ENCODE measurements at regions not wholly inside any gene's neighbourhood (a gene's known extent, or its start where the extent isn't known, plus 50 kb on each side); places are given as distances from the start of the nearest gene placed in this dataset.
"Not testable (repeated sequence)": the region's sequence is repeated elsewhere in the genome, so short reads cannot be mapped to it uniquely, and the experiment has no call there.

DNA sequence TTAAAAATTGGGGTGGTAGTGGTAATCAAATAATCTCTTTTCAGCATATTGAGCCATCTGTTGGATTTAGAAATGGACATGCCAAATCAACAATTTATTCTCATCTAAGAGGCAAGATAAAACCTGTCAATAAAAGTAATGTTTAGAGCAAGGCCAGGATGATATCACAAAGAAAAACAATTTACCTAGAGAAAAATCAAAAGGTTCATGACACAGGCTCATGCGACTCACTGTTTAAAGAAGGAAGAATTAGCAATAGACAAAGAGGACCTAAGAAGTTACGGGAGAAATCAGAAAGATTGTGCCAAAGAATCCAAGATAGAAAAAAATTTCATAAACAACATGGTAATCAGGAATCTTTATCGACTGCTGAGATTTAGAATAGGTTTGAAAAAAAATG is 868.5 kb upstream of the GBE1 start:
- DNase-seq (ENCODE audit: low read depth): no peak
- TF ChIP-seq, protein P1, sequence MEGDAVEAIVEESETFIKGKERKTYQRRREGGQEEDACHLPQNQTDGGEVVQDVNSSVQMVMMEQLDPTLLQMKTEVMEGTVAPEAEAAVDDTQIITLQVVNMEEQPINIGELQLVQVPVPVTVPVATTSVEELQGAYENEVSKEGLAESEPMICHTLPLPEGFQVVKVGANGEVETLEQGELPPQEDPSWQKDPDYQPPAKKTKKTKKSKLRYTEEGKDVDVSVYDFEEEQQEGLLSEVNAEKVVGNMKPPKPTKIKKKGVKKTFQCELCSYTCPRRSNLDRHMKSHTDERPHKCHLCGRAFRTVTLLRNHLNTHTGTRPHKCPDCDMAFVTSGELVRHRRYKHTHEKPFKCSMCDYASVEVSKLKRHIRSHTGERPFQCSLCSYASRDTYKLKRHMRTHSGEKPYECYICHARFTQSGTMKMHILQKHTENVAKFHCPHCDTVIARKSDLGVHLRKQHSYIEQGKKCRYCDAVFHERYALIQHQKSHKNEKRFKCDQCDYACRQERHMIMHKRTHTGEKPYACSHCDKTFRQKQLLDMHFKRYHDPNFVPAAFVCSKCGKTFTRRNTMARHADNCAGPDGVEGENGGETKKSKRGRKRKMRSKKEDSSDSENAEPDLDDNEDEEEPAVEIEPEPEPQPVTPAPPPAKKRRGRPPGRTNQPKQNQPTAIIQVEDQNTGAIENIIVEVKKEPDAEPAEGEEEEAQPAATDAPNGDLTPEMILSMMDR (conservative IDR thresholded peaks at IDR 0.05; ENCODE audit: control insufficient read depth, insufficient read depth, low read depth, low read length): no peak
- H3K4me3 ChIP-seq (ENCODE audit: control insufficient read depth, low read depth, low read length): no peak overlapping the region

DNA sequence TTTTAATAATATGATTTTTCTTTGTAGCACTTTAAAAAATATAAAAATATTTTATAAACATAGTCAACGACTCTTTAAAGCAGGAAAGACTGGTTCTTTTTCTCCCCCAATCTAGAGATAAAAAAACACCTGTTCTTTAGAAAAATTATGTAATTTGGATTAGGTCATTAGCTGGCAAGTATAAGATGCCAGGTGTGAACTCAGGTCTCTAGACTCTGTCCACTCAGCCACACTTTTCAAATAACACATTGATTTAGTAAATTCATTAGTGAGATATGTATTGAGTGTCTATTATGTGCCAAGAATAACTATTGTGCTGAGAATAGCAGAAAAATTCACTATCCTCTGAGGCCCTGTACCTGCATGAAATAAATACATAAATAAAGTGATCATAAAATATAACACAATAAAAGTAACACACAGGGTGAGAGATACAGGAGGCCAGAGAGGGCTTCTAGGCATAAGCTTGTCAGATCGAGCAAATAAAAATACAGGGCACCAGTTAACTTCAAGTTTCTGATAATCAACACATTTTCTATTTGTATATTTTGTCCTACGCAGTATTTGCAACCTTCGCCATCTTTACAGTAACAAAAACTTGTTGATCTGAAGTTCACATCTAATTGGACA is 867.1 kb upstream of the GBE1 start:
- TF ChIP-seq, protein P1 (conservative IDR thresholded peaks at IDR 0.05; ENCODE audit: control insufficient read depth, insufficient read depth, low read depth, low read length): no peak
- no peak for DNase-seq (ENCODE audit: low read depth)
- H3K4me3 ChIP-seq (ENCODE audit: control insufficient read depth, low read depth, low read length): no peak overlapping the region

DNA sequence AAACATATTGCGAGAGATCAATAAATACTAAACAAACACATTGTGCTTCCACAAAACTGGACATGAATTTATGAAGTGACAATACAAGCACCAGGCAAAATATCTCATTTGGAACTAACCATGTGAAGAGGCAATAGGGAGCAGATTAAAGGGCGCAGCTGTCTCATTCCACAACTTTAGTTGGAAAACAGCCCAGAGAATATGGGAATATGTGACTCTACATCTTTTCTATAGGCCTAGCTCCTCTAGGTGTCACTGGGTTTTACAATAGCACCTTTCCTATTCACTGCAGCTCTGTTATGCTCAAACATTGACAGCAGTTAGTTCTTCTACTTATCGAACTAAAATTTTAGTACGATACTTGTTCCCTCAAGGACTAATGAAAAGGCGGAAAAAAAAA is 866.3 kb upstream of the GBE1 start:
- no peak overlapping the region for H3K4me3 ChIP-seq (ENCODE audit: control insufficient read depth, low read depth, low read length)
- TF ChIP-seq, protein P1 (conservative IDR thresholded peaks at IDR 0.05; ENCODE audit: control insufficient read depth, insufficient read depth, low read depth, low read length): no peak
- no peak for DNase-seq (ENCODE audit: low read depth)

DNA sequence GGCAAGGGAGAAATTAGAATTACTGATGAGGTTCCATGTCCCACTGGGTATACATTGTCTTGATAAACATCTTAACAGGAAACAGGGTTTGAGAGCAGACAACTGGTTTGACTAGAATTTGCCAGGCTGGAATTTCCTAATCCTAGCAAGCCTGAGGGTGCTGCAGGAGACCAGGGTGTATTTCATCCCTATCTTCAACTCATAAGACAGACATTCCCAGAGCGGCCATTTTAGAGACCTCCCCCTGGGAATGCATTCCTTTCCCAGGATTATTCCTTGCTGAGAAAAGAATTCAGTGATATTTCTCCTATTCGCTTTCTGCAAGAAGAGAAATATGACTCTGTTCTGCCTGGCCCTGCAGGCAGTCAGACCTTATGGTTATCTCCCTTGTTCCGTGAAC is 859.3 kb upstream of the GBE1 start:
- DNase-seq (ENCODE audit: low read depth); H3K4me3 ChIP-seq (ENCODE audit: control insufficient read depth, low read depth, low read length): not testable (repeated sequence)

DNA sequence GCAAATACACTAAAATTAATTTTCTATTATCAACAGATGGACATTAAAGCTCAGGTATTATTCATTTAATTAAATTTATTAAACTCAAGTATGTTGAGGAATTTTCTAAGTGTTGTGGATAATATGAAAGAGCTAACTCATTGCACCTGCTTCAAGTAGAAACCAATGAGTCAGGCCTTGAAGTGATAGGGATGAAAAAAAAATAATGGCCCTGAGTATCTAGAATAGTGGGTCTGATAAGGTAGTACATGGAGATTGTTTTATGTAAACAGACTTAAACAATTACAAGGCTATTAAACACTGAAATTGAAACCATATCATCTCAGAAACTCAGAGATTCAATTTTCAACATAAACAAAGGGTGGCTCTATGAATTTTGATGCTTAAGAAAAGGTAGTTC is 857.1 kb upstream of the GBE1 start:
- DNase-seq (ENCODE audit: low read depth): no peak
- TF ChIP-seq, protein P1 (conservative IDR thresholded peaks at IDR 0.05; ENCODE audit: control insufficient read depth, insufficient read depth, low read depth, low read length): no peak
- H3K4me3 ChIP-seq (ENCODE audit: control insufficient read depth, low read depth, low read length): no peak overlapping the region

DNA sequence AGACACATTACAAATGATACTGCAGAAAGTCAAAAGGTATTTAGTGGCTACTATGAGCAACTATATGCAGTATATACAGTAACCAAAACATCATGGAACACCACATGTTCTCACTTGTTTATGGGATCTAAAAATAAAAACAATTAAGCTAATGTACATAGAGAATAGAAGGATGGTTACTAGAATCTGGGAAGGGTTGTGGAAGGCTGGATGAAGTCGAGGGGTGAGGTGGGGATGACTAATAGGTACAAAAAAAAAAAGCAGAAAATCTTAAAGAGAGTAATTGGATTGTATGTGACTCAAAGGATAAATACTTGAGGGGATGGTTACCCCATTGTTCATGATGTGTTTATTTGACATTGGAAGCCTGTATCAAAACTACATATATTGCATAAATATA is 848.8 kb upstream of the GBE1 start:
- TF ChIP-seq, protein P1 (conservative IDR thresholded peaks at IDR 0.05; ENCODE audit: control insufficient read depth, insufficient read depth, low read depth, low read length): no peak
- no peak overlapping the region for H3K4me3 ChIP-seq (ENCODE audit: control insufficient read depth, low read depth, low read length)
- no peak for DNase-seq (ENCODE audit: low read depth)

DNA sequence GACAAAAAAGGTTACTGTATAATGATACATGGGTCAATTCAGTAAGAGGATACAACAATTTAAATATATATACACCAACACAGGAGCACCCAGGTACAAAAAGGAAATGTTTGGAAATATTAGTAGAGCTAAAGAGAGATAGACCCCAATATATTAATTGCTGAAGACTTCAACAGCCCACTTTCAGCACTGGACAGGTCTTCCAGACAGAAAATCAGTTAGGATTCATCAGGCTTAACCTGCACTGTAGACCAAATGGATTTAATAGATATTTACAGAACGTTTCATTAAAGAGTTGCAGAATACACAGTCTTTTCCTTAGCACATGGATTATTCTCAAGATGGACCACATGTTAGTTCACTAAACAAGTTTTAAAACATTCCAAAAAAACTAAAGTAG is 845.9 kb upstream of the GBE1 start:
- no peak overlapping the region for H3K4me3 ChIP-seq (ENCODE audit: control insufficient read depth, low read depth, low read length)
- TF ChIP-seq, protein P1 (conservative IDR thresholded peaks at IDR 0.05; ENCODE audit: control insufficient read depth, insufficient read depth, low read depth, low read length): no peak
- DNase-seq (ENCODE audit: low read depth): no peak

Data from fibroblast of mammary gland (primary cell).